Panc1 (cell line): ENCODE measurements at regions not wholly inside any gene's neighbourhood (a gene's known extent, or its start where the extent isn't known, plus 50 kb on each side); places are given as distances from the start of the nearest gene placed in this dataset.

Experiments used
- ATAC-seq: fragments of 200-7000 bp; cut with Tn5 transposase; 2 replicates; pipeline ENCODE4 v1.9.1; 2020; ENCODE audit warnings: mild to moderate bottlenecking, moderate library complexity
- BruUV-seq: library from RNA; stranded (reverse); fragments of 400-500 nt; replicated peaks from 2 replicates; lab custom pipeline; 2021; lab: Mats Ljungman, UMichigan
- CTCF ChIA-PET: fragments of 300-600 bp; sonication (Branson Sonifier 250); formaldehyde crosslinking; loops from one replicate; lab custom pipeline; 2022; ENCODE audit warnings: antibody characterized with exemption; lab: Charles Lee
- POLR2A ChIA-PET: fragments of 300-600 bp; sonication (Branson Sonifier 250); formaldehyde crosslinking; loops from one replicate; lab custom pipeline; 2022; ENCODE audit warnings: antibody characterized with exemption; lab: Charles Lee
- DNase-seq: peaks from one replicate; pipeline ENCODE4 v3.0.0-alpha.2; 2010; ENCODE audit warnings: low read depth, low spot score
- H3K27ac ChIP-seq: 2 replicates; pipeline ENCODE4 v1.5.1; 2011; ENCODE audit warnings: mild to moderate bottlenecking, low read length, inconsistent platforms
- H3K27me3 ChIP-seq: fragments of 200-500 bp; sonication (Bioruptor generic); 2 replicates; pipeline ENCODE4 v1.6.0; 2014; ENCODE audit warnings: low read length, inconsistent platforms; ENCODE audit not compliant: control insufficient read depth, insufficient read depth
- H3K36me3 ChIP-seq: fragments of 200-500 bp; sonication (Bioruptor generic); 2 replicates; pipeline ENCODE4 v1.5.1; 2014; ENCODE audit warnings: inconsistent platforms, mild to moderate bottlenecking, low read length, moderate library complexity; ENCODE audit not compliant: control insufficient read depth, insufficient read depth
- H3K4me1 ChIP-seq: 2 replicates; pipeline ENCODE4 v1.5.1; 2011; ENCODE audit warnings: inconsistent platforms, mild to moderate bottlenecking, low read length, moderate library complexity; ENCODE audit not compliant: control insufficient read depth, insufficient read depth
- H3K4me3 ChIP-seq, 2 experiments: 2 replicates each; pipeline ENCODE4 v1.5.1; 2011 to 2012; ENCODE audit warnings: low read depth in 2 of 2, low read length in 2 of 2, mild to moderate bottlenecking in 2 of 2, inconsistent platforms in 1 of 2, moderate library complexity in 1 of 2
- H3K9me3 ChIP-seq: fragments of 200-500 bp; sonication (Bioruptor generic); 2 replicates; pipeline ENCODE4 v1.5.1; 2014; ENCODE audit warnings: low read depth, mild to moderate bottlenecking, inconsistent platforms, low read length, moderate library complexity; ENCODE audit not compliant: control insufficient read depth, insufficient read depth
- POLR2AphosphoS5 ChIP-seq: IDR thresholded peaks from 2 replicates; pipeline ENCODE4 v1.6.1; 2012; ENCODE audit warnings: mild to moderate bottlenecking, low read depth, low read length, moderate library complexity
- SIN3A ChIP-seq: IDR thresholded peaks from 2 replicates; pipeline ENCODE4 v1.6.1; 2012; ENCODE audit warnings: low read depth, mild to moderate bottlenecking, low read length, moderate library complexity, borderline replicate concordance; ENCODE audit not compliant: insufficient read depth
- TCF7L2 ChIP-seq: IDR thresholded peaks from 2 replicates; pipeline ENCODE4 v1.6.1; 2011; ENCODE audit warnings: mild to moderate bottlenecking, low read depth, low read length, inconsistent platforms
- in situ Hi-C: cut with HindIII; loops from 2 replicates; pipeline ENCODE4 v1.10.0; 2016; ENCODE audit warnings: low sequenced_read_pairs, low pct_unique_long_range_greater_than_20kb
- intact Hi-C: fragments of 100-400 bp; cut with micrococcal nuclease; formaldehyde crosslinking; loops from one replicate; pipeline ENCODE4 v1.10.0; 2022; ENCODE audit not compliant: unreplicated experiment
- TF ChIP-seq, protein P1 (sequence below), 2 experiments: IDR thresholded peaks; 2 replicates each; pipeline ENCODE4 v1.6.1; 2011 to 2012; ENCODE audit warnings: low read depth in 2 of 2, control low read depth in 1 of 2, low read length in 1 of 2, mild to moderate bottlenecking in 1 of 2, moderate library complexity in 1 of 2; ENCODE audit not compliant: insufficient read depth in 1 of 2
- TF ChIP-seq, protein P2 (sequence below): fragments of 450-650 bp; IDR thresholded peaks from 2 replicates; pipeline ENCODE4 v1.5.1; 2017; ENCODE audit warnings: mild to moderate bottlenecking

DNA sequence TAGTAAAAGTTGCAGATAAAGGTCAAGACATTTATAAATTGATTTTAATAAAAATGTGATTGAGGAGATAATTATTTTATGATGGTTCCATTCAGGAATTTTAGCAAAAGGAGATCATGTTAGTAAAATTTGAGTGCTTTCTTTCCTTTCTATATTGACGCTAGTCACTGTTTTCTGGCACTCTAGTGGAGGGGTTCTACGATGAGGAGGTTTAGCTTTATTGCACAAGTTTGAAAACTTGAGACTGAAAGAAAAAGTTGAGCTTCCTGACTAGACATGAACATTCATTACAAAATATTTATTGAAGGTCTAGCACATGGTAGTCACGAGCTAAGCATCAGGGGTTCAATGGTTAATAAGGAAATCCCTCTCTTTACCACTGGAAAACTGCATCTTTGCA lies 336.1 kb downstream of the SNAPC1 start:
- in situ Hi-C loops: no loop called here
- intact Hi-C loops: no loop called here
- no peaks in the 10 kb centered on the region for H3K36me3 ChIP-seq
- no peak overlapping the region for H3K27ac ChIP-seq
- H3K27me3 ChIP-seq: no peaks in the 10 kb centered on the region
- no TSS peak for BruUV-seq
- no peak for DNase-seq
- no peak for ATAC-seq
- CTCF ChIA-PET: no interaction called here
- TF ChIP-seq, protein P1, sequence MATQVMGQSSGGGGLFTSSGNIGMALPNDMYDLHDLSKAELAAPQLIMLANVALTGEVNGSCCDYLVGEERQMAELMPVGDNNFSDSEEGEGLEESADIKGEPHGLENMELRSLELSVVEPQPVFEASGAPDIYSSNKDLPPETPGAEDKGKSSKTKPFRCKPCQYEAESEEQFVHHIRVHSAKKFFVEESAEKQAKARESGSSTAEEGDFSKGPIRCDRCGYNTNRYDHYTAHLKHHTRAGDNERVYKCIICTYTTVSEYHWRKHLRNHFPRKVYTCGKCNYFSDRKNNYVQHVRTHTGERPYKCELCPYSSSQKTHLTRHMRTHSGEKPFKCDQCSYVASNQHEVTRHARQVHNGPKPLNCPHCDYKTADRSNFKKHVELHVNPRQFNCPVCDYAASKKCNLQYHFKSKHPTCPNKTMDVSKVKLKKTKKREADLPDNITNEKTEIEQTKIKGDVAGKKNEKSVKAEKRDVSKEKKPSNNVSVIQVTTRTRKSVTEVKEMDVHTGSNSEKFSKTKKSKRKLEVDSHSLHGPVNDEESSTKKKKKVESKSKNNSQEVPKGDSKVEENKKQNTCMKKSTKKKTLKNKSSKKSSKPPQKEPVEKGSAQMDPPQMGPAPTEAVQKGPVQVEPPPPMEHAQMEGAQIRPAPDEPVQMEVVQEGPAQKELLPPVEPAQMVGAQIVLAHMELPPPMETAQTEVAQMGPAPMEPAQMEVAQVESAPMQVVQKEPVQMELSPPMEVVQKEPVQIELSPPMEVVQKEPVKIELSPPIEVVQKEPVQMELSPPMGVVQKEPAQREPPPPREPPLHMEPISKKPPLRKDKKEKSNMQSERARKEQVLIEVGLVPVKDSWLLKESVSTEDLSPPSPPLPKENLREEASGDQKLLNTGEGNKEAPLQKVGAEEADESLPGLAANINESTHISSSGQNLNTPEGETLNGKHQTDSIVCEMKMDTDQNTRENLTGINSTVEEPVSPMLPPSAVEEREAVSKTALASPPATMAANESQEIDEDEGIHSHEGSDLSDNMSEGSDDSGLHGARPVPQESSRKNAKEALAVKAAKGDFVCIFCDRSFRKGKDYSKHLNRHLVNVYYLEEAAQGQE (IDR thresholded peaks at IDR 0.05; ENCODE audit: insufficient read depth in 1 of 2, low read depth in 2 of 2, low read length in 1 of 2): no peak
- TF ChIP-seq POLR2AphosphoS5: no peak
- TF ChIP-seq, protein P2, sequence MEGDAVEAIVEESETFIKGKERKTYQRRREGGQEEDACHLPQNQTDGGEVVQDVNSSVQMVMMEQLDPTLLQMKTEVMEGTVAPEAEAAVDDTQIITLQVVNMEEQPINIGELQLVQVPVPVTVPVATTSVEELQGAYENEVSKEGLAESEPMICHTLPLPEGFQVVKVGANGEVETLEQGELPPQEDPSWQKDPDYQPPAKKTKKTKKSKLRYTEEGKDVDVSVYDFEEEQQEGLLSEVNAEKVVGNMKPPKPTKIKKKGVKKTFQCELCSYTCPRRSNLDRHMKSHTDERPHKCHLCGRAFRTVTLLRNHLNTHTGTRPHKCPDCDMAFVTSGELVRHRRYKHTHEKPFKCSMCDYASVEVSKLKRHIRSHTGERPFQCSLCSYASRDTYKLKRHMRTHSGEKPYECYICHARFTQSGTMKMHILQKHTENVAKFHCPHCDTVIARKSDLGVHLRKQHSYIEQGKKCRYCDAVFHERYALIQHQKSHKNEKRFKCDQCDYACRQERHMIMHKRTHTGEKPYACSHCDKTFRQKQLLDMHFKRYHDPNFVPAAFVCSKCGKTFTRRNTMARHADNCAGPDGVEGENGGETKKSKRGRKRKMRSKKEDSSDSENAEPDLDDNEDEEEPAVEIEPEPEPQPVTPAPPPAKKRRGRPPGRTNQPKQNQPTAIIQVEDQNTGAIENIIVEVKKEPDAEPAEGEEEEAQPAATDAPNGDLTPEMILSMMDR: no peak
- no peak for TF ChIP-seq TCF7L2
- no peak for TF ChIP-seq SIN3A
- H3K4me3 ChIP-seq: no peak overlapping the region
- POLR2A ChIA-PET: no interaction called here
- H3K4me1 ChIP-seq: no peaks in the 10 kb centered on the region
- H3K9me3 ChIP-seq: no peaks in the 10 kb centered on the region

DNA sequence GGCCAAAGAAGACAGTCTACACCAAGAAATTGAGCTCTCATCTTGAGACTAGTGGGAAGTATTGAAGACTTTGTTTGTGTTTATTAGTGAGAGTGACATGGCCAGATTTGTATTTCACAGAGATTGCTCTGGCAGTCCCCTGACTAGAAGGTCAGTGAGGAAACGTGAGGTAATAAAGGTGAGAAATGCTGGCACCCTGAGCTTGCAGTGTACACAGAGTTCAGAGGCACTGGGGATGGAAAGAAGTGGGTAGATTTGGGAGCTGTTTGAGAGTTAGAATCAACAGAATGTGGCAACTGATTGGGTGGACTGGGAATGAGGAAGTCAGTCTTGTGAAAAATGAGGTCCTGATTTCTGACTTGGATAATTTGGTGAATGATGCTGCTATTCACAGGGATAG lies 336.9 kb downstream of the SNAPC1 start:
- ChIA-PET POLR2A (no interaction called here), CTCF (no interaction called here)
- Histone ChIP-seq H3K9me3 (no peaks in the 10 kb centered on the region), H3K4me1 (no peaks in the 10 kb centered on the region), H3K27me3 (no peaks in the 10 kb centered on the region), H3K27ac (no peak overlapping the region), H3K4me3 (no peak overlapping the region), H3K36me3 (no peaks in the 10 kb centered on the region)
- intact Hi-C loops (no loop called here), in situ Hi-C loops (no loop called here)
- DNase-seq: no peak
- no peak for ATAC-seq
- TF ChIP-seq, protein P2: no peak
- TF ChIP-seq, protein P1 (IDR thresholded peaks at IDR 0.05; ENCODE audit: insufficient read depth in 1 of 2, low read depth in 2 of 2, low read length in 1 of 2): no peak
- TF ChIP-seq POLR2AphosphoS5: no peak
- no peak for TF ChIP-seq TCF7L2
- no peak for TF ChIP-seq SIN3A
- no TSS peak for BruUV-seq
